Epithelial cell of proximal tubule (primary cell): ENCODE measurements at regions not wholly inside any gene's neighbourhood (a gene's known extent, or its start where the extent isn't known, plus 50 kb on each side); places are given as distances from the start of the nearest gene placed in this dataset.
"Not testable (repeated sequence)": the region's sequence is repeated elsewhere in the genome, so short reads cannot be mapped to it uniquely, and the experiment has no call there.

Source experiments
- DNase-seq: peaks from one replicate; pipeline ENCODE4 v3.0.0-alpha.2; 2011; ENCODE audit warnings: low read depth
- H3K4me3 ChIP-seq: 2 replicates; pipeline ENCODE4 v1.5.1; 2011; ENCODE audit warnings: low read depth, mild to moderate bottlenecking, low read length
- TF ChIP-seq, protein P1 (sequence below): conservative IDR thresholded peaks from 2 replicates; pipeline ENCODE4 v1.5.1; 2012; ENCODE audit warnings: low read depth, mild to moderate bottlenecking, low read length

DNA sequence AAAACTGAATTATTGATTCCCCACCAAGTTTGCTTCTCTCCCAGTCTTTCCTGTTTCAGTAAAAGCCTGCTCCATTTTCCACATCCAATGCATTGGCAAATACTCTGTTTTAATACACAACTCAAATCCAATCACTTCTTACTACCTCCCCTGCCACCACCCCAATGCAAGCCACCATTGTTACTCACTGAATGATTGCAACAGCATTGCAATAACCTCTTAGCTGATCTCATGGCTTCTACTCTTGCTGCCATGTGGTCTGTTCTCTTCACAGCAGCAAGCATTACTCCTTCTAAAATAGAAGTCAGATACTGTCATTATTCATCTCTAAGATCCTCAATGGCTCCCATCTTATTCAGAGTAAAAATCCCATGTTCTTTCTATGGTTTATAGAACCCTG lies 123.4 kb downstream of the ATP6V1G3 start:
- no peak for DNase-seq
- no peak overlapping the region for H3K4me3 ChIP-seq
- TF ChIP-seq, protein P1, sequence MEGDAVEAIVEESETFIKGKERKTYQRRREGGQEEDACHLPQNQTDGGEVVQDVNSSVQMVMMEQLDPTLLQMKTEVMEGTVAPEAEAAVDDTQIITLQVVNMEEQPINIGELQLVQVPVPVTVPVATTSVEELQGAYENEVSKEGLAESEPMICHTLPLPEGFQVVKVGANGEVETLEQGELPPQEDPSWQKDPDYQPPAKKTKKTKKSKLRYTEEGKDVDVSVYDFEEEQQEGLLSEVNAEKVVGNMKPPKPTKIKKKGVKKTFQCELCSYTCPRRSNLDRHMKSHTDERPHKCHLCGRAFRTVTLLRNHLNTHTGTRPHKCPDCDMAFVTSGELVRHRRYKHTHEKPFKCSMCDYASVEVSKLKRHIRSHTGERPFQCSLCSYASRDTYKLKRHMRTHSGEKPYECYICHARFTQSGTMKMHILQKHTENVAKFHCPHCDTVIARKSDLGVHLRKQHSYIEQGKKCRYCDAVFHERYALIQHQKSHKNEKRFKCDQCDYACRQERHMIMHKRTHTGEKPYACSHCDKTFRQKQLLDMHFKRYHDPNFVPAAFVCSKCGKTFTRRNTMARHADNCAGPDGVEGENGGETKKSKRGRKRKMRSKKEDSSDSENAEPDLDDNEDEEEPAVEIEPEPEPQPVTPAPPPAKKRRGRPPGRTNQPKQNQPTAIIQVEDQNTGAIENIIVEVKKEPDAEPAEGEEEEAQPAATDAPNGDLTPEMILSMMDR = no peak

GRCh38 chr1:198416296-198416695 lies 124.2 kb downstream of the ATP6V1G3 start:
- TF ChIP-seq, protein P1 = no peak
- H3K4me3 ChIP-seq = no peak overlapping the region
- no peak for DNase-seq

DNA sequence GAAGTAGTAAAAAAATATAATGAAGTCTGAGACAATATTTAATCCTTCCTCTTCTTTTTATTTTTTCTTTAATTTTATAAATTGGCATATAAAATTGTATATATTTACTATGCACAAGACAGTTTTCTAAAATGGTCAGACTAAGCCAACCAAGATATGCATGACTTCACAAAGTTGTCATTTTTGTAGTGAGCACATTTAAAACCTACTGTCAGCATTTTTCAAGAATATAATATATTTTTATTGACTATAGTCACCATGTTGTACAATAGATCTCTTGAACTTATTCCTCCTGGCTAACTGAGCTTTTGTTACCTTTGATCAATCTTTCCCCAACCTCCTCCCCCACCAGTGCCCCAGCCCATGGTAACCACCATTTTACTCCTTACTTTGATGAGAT lies 129.2 kb downstream of the ATP6V1G3 start:
- DNase-seq = no peak
- TF ChIP-seq, protein P1 = no peak
- H3K4me3 ChIP-seq = no peak overlapping the region

DNA sequence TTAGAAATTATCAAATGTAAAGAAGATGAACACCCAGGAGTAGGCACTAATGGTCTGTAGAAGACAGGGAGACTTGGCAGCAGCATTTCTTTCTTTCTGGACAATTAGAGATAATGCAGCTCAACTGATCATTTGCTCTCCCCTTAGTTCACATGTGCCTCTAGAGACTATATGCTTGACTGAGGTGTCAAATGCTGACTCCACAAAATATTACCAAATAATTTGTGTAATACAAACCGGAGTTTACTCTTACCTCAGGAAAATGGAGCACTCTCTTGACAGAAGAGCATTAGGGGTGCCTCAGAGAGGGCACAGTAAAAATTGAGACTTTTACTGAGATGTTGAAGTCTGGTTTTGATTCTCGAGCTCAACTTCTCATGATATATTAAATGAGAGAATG lies 131.8 kb downstream of the ATP6V1G3 start:
- TF ChIP-seq, protein P1 = no peak
- DNase-seq = no peak
- H3K4me3 ChIP-seq = no peak overlapping the region

DNA sequence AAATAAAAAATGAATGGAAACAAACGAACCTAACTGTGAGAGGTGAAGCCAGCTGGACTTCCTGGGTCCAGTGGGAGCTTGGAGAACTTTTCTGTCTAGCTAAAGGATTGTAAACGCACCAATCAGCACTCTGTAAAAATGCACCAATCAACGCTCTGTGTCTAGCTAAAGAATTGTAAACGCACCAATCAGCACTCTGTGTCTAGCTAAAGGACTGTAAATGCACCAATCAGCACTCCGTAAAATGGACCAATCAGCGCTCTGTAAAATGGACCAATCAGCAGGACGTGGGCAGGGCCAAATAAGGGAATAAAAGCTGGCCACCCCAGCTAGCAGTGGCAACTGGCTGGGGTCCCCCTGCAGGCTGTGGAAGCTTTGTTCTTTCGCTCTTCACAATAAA lies 135.8 kb downstream of the ATP6V1G3 start:
- DNase-seq = not testable (repeated sequence)

DNA sequence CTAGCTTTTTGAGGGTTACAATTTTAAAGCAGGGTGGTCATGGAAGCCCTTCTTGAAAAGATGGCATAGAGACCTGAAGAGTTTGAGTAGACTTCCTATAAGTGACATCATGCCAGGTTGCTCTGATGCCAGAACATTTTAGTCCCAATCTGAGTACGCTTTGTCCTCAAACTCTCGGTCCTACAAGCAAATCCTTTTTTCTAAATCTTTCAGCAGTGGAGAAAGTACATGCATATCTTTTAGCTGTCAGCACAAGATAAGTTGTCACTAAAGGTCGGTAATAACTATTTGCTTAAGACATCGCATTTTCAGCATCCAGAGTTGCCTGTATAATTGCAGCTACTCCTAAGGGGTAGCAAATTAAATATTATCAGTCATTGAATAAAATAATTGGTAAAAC lies 140.4 kb downstream of the ATP6V1G3 start:
- TF ChIP-seq, protein P1 = no peak
- DNase-seq = no peak
- no peak overlapping the region for H3K4me3 ChIP-seq

More for the DNA sequence above, 135.8 kb downstream of the ATP6V1G3 start:
- H3K4me3 ChIP-seq = not testable (repeated sequence)

DNA sequence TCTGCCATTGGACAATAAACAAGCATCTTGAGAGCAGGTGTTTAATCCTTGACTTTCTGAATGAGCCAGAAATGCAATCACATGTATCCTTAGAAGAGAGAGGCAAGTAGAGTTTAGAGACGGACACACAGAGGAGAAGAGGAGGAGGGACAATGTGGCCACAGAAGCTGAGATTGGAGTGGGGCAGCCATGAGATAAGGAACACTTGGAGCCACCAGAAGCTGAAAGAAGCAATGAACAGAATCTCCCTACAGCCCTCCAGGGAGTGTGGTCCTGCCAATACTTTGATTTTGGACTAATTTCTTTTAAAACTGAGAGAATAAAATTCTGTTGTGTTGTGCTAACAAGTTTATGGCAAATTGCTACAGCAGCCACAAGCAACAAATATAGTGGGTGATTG lies 141.0 kb downstream of the ATP6V1G3 start:
- TF ChIP-seq, protein P1 = no peak

More for the DNA sequence above, 141.0 kb downstream of the ATP6V1G3 start:
- no peak for DNase-seq
- no peak overlapping the region for H3K4me3 ChIP-seq
